ENCODE measurements at regions not wholly inside any gene's neighbourhood (a gene's known extent, or its start where the extent isn't known, plus 50 kb on each side); places are given as distances from the start of the nearest gene placed in this dataset.

DNA sequence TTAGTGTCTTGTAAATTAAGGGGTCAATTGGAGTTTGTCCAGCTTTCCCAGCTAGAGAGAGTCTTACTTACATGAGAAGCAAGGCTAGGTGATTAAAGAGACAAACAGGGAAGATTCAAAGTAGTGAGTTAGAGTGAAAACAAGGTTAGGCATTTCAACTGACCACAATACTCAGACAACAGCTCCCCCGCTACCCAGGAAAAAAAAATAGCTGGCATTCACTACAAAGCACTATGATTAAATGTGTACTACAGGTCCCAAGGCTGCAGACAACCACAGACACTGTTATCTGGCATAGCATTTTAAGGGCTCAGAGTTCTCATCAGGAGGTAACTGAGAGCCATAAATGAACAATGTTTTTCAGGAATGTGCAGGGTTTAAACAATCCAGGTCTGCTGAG, 680.9 kb downstream of the TMEM121 start:
- ATAC-seq (no peak), DNase-seq (no peak)
- Histone ChIP-seq H3K9me3 (no peaks in the 10 kb centered on the region), H3K36me3 (ENCODE audit: insufficient read depth in 1 of 2, low read depth in 1 of 2) (no peaks in the 10 kb centered on the region), H3K27ac (no peak overlapping the region), H3K4me1 (no peaks in the 10 kb centered on the region), H3K27me3 (ENCODE audit: insufficient read depth in 3 of 3, low read length in 2 of 3) (peaks cover 0 to 6% (median 0%) of the 10 kb centered on the region in 3 donors), H3K4me3 (no peak overlapping the region)
- 44 to 72% (median 52%) methylated on average over 1 of the region's 1 CpG for WGBS, 3 donors
- TF ChIP-seq, protein P1, sequence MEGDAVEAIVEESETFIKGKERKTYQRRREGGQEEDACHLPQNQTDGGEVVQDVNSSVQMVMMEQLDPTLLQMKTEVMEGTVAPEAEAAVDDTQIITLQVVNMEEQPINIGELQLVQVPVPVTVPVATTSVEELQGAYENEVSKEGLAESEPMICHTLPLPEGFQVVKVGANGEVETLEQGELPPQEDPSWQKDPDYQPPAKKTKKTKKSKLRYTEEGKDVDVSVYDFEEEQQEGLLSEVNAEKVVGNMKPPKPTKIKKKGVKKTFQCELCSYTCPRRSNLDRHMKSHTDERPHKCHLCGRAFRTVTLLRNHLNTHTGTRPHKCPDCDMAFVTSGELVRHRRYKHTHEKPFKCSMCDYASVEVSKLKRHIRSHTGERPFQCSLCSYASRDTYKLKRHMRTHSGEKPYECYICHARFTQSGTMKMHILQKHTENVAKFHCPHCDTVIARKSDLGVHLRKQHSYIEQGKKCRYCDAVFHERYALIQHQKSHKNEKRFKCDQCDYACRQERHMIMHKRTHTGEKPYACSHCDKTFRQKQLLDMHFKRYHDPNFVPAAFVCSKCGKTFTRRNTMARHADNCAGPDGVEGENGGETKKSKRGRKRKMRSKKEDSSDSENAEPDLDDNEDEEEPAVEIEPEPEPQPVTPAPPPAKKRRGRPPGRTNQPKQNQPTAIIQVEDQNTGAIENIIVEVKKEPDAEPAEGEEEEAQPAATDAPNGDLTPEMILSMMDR (IDR thresholded peaks at IDR 0.05) = no peak
- intact Hi-C loops (cut with DNase I) = no loop called here

DNA sequence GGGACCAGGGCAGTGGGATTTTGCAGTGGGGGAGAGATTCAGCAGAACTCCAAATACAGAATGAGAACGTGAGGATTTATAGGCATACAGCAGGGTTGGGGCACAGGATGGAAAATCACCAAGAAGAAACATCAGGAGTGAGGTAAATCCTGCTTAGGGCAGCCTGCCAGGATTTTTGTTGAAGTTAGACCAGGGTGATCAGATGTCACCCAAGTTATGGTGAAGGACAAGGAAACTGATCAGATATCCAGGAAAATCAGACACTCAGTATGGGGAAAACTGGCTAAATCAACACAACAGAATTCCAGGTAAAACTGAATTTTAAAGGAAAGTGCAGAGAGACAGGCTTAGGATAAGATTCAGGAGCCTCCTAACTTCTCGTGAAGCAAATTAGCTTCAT, 682.4 kb downstream of the TMEM121 start:
- H3K27me3 ChIP-seq (ENCODE audit: insufficient read depth in 3 of 3, low read length in 2 of 3) = peaks cover 0 to 11% (median 0%) of the 10 kb centered on the region in 3 donors

DNA sequence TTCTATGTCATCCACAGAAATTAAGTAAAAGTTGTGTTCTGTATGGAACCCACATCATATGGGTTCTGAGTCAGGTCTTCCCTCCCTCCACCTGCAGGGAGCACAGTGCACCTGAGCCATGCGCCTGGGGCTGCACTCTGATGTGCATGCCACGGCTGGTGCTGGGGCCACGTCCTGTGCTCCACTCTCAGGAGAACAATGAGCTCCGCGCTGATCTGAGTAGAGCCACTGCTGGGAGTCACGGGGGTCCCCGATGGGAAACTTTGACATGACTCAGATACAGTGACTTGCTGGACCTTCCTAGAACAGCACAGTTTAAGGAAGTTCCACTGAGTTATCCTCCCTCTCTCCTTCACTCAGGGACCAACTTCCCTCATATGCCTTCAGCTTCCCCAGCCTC, 683.4 kb downstream of the TMEM121 start:
- Histone ChIP-seq H3K27ac (no peak overlapping the region), H3K27me3 (ENCODE audit: insufficient read depth in 3 of 3, low read length in 2 of 3) (peaks cover 0 to 11% (median 0%) of the 10 kb centered on the region in 3 donors), H3K36me3 (ENCODE audit: insufficient read depth in 1 of 2, low read depth in 1 of 2) (no peaks in the 10 kb centered on the region), H3K4me3 (no peak overlapping the region), H3K9me3 (no peaks in the 10 kb centered on the region), H3K4me1 (no peaks in the 10 kb centered on the region)
- WGBS, 3 donors = 55 to 73% (median 64%) methylated on average over 7 of the region's 7 CpGs
- TF ChIP-seq, protein P1 (IDR thresholded peaks at IDR 0.05) = no peak
- DNase-seq (no peak), ATAC-seq (no peak)
- intact Hi-C loops (cut with DNase I) = no loop called here

More for the DNA sequence above, 682.4 kb downstream of the TMEM121 start:
- intact Hi-C loops (cut with DNase I) = no loop called here
- Histone ChIP-seq H3K4me1 (no peaks in the 10 kb centered on the region), H3K27ac (no peak overlapping the region), H3K9me3 (no peaks in the 10 kb centered on the region), H3K4me3 (no peak overlapping the region), H3K36me3 (ENCODE audit: insufficient read depth in 1 of 2, low read depth in 1 of 2) (no peaks in the 10 kb centered on the region)
- DNase-seq (no peak), ATAC-seq (no peak)
- 37 to 40% (median 39%) methylated on average over 2 of the region's 2 CpGs for WGBS, 3 donors
- TF ChIP-seq, protein P1 (IDR thresholded peaks at IDR 0.05) = no peak

DNA sequence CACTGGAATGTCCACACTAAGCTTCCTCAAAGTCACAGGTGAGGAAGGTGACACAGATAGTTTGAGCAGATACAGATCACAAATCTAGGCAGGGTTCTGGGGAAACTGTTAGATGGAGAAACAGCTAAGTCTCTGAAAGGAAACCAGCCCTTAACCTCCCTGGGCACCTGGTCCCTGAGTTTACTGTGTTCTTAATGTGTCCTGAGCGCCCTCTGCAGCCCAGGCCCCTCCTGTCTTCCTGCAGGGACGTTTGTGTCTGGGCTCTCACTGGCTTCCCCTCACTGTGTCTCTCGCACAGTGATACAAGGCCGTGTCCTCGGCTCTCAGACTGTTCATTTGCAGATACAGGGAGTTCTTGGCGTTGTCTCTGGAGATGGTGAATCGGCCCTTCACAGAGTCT, 684.3 kb downstream of the TMEM121 start:
- no peak overlapping the region for H3K27ac ChIP-seq
- no peak overlapping the region for H3K4me3 ChIP-seq
- ATAC-seq (no peak), DNase-seq (no peak)
- TF ChIP-seq, protein P1 (IDR thresholded peaks at IDR 0.05) = no peak
- no peaks in the 10 kb centered on the region for H3K9me3 ChIP-seq
- intact Hi-C loops (cut with DNase I) = no loop called here
- 38 to 49% (median 39%) methylated on average over 7 of the region's 7 CpGs for WGBS, 3 donors
- H3K27me3 ChIP-seq (ENCODE audit: insufficient read depth in 3 of 3, low read length in 2 of 3) = peaks cover 0 to 11% (median 0%) of the 10 kb centered on the region in 3 donors
- H3K4me1 ChIP-seq = no peaks in the 10 kb centered on the region
- no peaks in the 10 kb centered on the region for H3K36me3 ChIP-seq (ENCODE audit: insufficient read depth in 1 of 2, low read depth in 1 of 2)

DNA sequence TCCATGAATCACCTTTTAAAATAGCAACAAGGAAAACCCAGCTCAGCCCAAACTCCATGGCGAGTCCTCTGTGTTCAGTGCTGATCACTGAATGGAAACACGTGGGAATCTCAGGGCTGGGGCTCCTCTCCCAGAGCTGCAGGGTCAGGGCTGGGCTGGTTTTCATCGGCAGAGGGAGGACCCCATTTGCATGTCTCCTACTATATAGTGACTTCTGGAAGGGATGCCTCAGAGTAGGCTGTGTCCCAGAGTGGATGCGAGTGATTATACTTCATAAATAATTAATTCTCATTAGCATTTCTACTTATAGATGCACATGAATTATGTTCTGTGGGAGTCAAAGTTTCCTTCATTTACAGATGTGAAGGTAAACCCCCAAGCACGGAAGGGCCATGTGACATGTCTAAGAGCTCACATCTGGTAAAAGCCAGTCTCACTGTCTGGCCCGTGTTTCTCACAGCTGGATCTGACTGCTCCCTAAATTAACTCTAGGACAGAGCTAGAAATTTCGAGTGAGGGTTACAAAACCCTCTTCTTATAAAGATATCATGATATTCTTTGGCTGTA, 685.0 kb downstream of the TMEM121 start:
- H3K27me3 ChIP-seq (ENCODE audit: insufficient read depth in 3 of 3, low read length in 2 of 3) = peaks cover 0 to 11% (median 0%) of the 10 kb centered on the region in 3 donors
- intact Hi-C loops (cut with DNase I) = no loop called here

More for the DNA sequence above, 685.0 kb downstream of the TMEM121 start:
- TF ChIP-seq, protein P1 (IDR thresholded peaks at IDR 0.05) = no peak
- Histone ChIP-seq H3K4me3 (no peak overlapping the region), H3K27ac (no peak overlapping the region), H3K9me3 (no peaks in the 10 kb centered on the region), H3K36me3 (ENCODE audit: insufficient read depth in 1 of 2, low read depth in 1 of 2) (no peaks in the 10 kb centered on the region), H3K4me1 (no peaks in the 10 kb centered on the region)
- 46 to 54% (median 47%) methylated on average over 7 of the region's 7 CpGs for WGBS, 3 donors
- no peak for ATAC-seq
- DNase-seq = no peak
